ENCODE measurements at regions not wholly inside any gene's neighbourhood (a gene's known extent, or its start where the extent isn't known, plus 50 kb on each side); places are given as distances from the start of the nearest gene placed in this dataset.
"Not testable (repeated sequence)": the region's sequence is repeated elsewhere in the genome, so short reads cannot be mapped to it uniquely, and the experiment has no call there.

- no peak for TF ChIP-seq CTCF (conservative IDR thresholded peaks at IDR 0.05; ENCODE audit: low read depth, low read length)
- no peak for DNase-seq (ENCODE audit: low read depth)
- H3K4me3 ChIP-seq (ENCODE audit: low read depth, low read length) = no peak overlapping the region
Observed at GRCh38 chr6:74482180-74482579, 723.7 kb downstream of the COL12A1 start.

GRCh38 chr6:74480561-74480960, 725.3 kb downstream of the COL12A1 start:
- no peak for DNase-seq (ENCODE audit: low read depth)
- no peak for TF ChIP-seq CTCF (conservative IDR thresholded peaks at IDR 0.05; ENCODE audit: low read depth, low read length)
- H3K4me3 ChIP-seq (ENCODE audit: low read depth, low read length) = no peak overlapping the region

- H3K4me3 ChIP-seq (ENCODE audit: low read depth, low read length) = no peak overlapping the region
- DNase-seq (ENCODE audit: low read depth) = no peak
- TF ChIP-seq CTCF (conservative IDR thresholded peaks at IDR 0.05; ENCODE audit: low read depth, low read length) = no peak
Observed at GRCh38 chr6:74479960-74480359, 725.9 kb downstream of the COL12A1 start.

- no peak for DNase-seq (ENCODE audit: low read depth)
- H3K4me3 ChIP-seq (ENCODE audit: low read depth, low read length) = no peak overlapping the region
- no peak for TF ChIP-seq CTCF (conservative IDR thresholded peaks at IDR 0.05; ENCODE audit: low read depth, low read length)
Observed at GRCh38 chr6:74479420-74479819, 726.4 kb downstream of the COL12A1 start.

GRCh38 chr6:74474046-74474445, 731.8 kb downstream of the COL12A1 start:
- not testable (repeated sequence) for DNase-seq (ENCODE audit: low read depth); H3K4me3 ChIP-seq (ENCODE audit: low read depth, low read length)

GRCh38 chr6:74468552-74468951, 737.3 kb downstream of the COL12A1 start:
- not testable (repeated sequence) for H3K4me3 ChIP-seq (ENCODE audit: low read depth, low read length); DNase-seq (ENCODE audit: low read depth)

GRCh38 chr6:74467533-74468215, 738.2 kb downstream of the COL12A1 start:
- TF ChIP-seq CTCF (conservative IDR thresholded peaks at IDR 0.05; ENCODE audit: low read depth, low read length) = no peak
- no peak for DNase-seq (ENCODE audit: low read depth)
- H3K4me3 ChIP-seq (ENCODE audit: low read depth, low read length) = no peak overlapping the region

GRCh38 chr6:74466572-74466971, 739.3 kb downstream of the COL12A1 start:
- no peak overlapping the region for H3K4me3 ChIP-seq (ENCODE audit: low read depth, low read length)
- TF ChIP-seq CTCF (conservative IDR thresholded peaks at IDR 0.05; ENCODE audit: low read depth, low read length) = no peak
- no peak for DNase-seq (ENCODE audit: low read depth)
